Stimulated activated memory B cell treated with anti-CD40 and anti-IgM and Interleukin-4, amounts not matched to agents 10 μg/mL and 1 μg/mL and 100 μg/mL, for 72 hours (primary cell): ENCODE measurements at regions not wholly inside any gene's neighbourhood (a gene's known extent, or its start where the extent isn't known, plus 50 kb on each side); places are given as distances from the start of the nearest gene placed in this dataset.

ENCODE experiments used
- ATAC-seq: fragments of 150-1000 bp; cut with Tn5 transposase; 2 replicates; pipeline ENCODE4 v1.10.0; 2021
- H3K27ac Mint-ChIP-seq: one replicate; pipeline ENCODE4 v1.8.0; 2022; ENCODE audit warnings: mild to moderate bottlenecking, mixed read lengths
- H3K27me3 Mint-ChIP-seq: one replicate; pipeline ENCODE4 v1.8.0; 2022; ENCODE audit warnings: mixed read lengths
- H3K36me3 Mint-ChIP-seq: one replicate; pipeline ENCODE4 v1.8.0; 2022; ENCODE audit warnings: mixed read lengths
- H3K4me1 Mint-ChIP-seq: one replicate; pipeline ENCODE4 v1.8.0; 2022; ENCODE audit warnings: mixed read lengths
- H3K4me3 Mint-ChIP-seq: one replicate; pipeline ENCODE4 v1.8.0; 2022; ENCODE audit warnings: mild to moderate bottlenecking, moderate library complexity, mixed read lengths
- H3K9me3 Mint-ChIP-seq: one replicate; pipeline ENCODE4 v1.8.0; 2022; ENCODE audit warnings: mixed read lengths

DNA sequence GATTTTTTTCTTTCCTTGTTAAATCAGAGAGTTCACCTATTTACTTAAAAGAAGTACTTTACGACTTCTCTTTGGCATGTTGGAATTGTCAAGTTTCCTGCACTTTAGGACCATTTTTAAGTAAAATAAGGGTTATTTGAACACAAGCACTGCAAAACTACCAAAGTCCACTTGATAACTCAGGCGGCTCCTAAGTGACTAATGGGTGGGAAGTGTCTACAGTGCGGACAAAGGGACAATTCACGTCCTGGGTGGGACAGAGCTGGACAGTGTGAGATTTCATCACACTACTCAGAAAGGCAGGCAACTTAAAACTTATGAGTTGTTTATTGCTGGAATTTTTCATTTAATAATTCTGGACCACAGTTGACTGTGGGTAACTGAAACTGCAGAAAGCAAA is 590.2 kb upstream of the UBE2E2 start:
- no peak for ATAC-seq
- no peaks in the 10 kb centered on the region for H3K27me3 Mint-ChIP-seq
- no peaks in the 10 kb centered on the region for H3K4me1 Mint-ChIP-seq
- H3K36me3 Mint-ChIP-seq = no peaks in the 10 kb centered on the region
- no peak overlapping the region for H3K27ac Mint-ChIP-seq
- H3K4me3 Mint-ChIP-seq = no peak overlapping the region
- H3K9me3 Mint-ChIP-seq = no peaks in the 10 kb centered on the region

DNA sequence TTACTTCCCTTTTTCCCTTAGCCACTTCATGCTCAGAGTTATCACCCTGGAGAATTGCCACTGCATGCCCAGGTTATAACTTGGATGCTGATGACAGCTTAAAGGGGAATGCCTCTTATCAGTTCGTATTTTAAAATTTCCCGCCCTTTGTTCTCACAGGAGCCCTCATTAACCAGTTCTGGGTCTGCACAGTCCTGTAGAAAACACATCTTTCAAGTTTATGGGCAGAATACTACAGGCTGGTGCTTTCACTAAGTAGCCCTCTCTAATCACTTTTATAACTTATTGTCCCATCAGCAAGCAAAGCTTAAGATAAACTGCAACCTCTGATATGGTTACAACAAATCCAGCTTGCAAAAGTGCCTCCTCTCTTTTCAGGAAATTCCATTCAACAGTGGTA is 587.3 kb upstream of the UBE2E2 start:
- H3K27me3 Mint-ChIP-seq = no peaks in the 10 kb centered on the region
- H3K36me3 Mint-ChIP-seq = no peaks in the 10 kb centered on the region
- no peak for ATAC-seq

DNA sequence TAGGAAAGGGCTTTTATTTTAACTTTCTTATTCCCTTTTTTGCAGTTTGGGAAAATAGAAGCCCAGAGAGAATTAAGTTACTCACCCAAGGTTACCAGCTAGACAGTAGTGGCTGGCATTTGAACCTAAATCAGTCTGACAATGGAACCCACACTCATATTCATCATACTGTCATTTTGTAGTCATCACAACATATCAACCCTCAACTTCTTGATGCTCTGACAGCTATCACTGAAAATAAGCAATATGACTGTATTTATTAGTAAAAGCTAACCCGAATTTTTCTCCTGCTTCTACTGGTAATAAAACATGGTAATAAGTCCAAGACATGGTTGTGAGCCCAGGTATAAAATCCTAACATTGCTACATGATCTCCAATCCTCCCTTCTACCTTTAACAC is 585.8 kb upstream of the UBE2E2 start:
- H3K9me3 Mint-ChIP-seq = no peaks in the 10 kb centered on the region
- H3K36me3 Mint-ChIP-seq = no peaks in the 10 kb centered on the region
- no peaks in the 10 kb centered on the region for H3K27me3 Mint-ChIP-seq
- no peaks in the 10 kb centered on the region for H3K4me1 Mint-ChIP-seq
- H3K4me3 Mint-ChIP-seq = no peak overlapping the region
- no peak overlapping the region for H3K27ac Mint-ChIP-seq
- ATAC-seq = no peak

More for the DNA sequence above, 587.3 kb upstream of the UBE2E2 start:
- Mint-ChIP-seq H3K9me3 (no peaks in the 10 kb centered on the region), H3K4me3 (no peak overlapping the region), H3K27ac (no peak overlapping the region), H3K4me1 (no peaks in the 10 kb centered on the region)

DNA sequence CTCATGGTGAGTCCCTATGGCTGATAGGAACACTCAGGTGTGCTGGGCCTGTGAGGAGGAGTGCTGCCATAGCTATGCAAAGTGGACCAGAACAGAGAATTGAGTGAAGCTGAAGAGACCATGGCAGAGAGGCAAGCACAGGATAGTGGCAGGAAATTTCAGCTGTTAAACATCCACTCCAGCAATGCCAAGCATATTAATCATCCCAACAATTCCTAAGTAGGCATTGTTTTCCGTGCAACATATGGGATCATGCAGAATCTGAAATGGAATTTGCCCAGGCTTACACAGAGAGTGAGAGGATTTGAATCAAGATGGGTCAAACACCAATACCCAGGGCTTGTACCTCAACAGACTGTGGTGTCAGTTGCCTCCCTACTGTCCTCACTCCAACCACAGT is 582.6 kb upstream of the UBE2E2 start:
- Mint-ChIP-seq H3K36me3 (no peaks in the 10 kb centered on the region), H3K4me1 (no peaks in the 10 kb centered on the region), H3K27me3 (no peaks in the 10 kb centered on the region), H3K4me3 (no peak overlapping the region), H3K9me3 (peaks cover 3% of the 10 kb centered on the region), H3K27ac (no peak overlapping the region)
- ATAC-seq = no peak

DNA sequence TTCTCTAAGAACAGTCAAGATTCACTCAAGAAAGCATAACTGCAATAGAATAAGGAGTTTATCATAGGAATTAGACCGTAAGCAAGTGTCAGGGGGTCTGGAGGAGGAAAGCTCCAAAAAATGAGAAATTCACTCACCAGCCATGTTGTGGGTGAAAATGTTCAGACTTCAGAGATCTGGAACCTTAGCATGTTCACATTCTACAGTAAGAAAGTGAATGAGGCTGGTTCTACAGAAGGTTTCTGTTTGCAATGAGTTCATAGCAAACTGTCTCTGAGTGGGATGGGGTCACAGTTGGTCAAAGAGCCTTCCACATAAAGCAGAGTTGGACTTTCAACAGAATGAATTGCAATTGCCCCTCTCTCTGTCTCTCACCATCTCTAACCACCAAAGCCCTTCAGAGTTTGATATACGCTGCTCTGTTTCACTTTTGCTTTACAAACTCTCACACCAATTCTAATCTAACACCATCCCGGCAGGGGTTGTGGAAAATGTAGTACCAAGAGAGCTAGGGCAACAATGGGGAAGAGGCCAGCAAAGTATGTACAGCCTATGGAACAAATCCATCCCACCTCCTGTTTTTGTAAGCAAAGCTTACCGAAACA is 581.8 kb upstream of the UBE2E2 start:
- H3K4me3 Mint-ChIP-seq = no peak overlapping the region
- H3K27ac Mint-ChIP-seq = no peak overlapping the region
- H3K4me1 Mint-ChIP-seq = no peaks in the 10 kb centered on the region
- no peaks in the 10 kb centered on the region for H3K27me3 Mint-ChIP-seq
- ATAC-seq = no peak
- peaks cover 3% of the 10 kb centered on the region for H3K9me3 Mint-ChIP-seq
- H3K36me3 Mint-ChIP-seq = no peaks in the 10 kb centered on the region

DNA sequence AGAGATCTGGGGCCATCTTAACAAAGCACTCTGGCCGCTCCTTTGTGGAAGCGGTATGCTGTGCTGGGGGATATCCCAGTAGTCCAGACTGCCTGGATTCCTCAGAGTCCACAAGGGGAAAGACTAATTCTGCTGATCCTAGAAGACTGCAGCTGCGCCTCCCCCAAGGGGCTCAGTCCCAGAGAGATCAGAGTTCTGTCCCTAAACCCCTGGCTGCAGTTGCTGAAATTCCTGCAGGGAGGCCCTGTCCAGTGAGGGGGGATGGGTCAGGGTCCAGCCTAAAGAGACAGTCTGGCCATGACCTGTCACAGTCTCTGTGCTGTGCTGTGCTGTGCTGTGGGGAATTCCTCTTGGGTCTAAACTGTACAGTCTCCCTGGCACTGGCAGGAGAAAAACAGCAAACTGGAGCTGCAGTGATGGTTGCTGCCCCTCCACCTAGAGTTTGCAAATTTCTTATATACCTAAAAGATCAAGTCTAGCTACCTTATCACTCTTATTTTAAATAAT is 575.1 kb upstream of the UBE2E2 start:
- Mint-ChIP-seq H3K4me3 (no peak overlapping the region), H3K36me3 (no peaks in the 10 kb centered on the region), H3K9me3 (peaks cover 8% of the 10 kb centered on the region), H3K27ac (no peak overlapping the region), H3K4me1 (no peaks in the 10 kb centered on the region), H3K27me3 (no peaks in the 10 kb centered on the region)
- ATAC-seq = no peak

DNA sequence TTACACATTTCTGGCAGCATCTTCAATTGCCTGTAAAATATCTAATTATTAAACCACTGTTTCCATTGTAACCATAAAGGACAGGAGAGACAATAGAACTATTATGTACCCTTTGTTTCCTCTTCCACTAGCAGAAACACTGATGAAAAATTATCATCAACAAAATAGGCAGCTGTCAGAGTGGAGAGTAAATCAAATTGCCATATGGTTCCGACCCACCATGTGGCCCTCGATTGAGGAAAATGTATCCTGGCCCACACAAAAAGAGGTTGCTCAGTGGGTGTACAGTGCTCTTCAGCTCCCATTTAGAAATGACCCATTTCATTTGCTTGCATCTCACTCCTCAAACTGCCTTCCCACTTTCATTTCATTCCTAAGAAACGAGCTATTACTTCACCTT is 570.6 kb upstream of the UBE2E2 start:
- Mint-ChIP-seq H3K9me3 (peaks cover 5% of the 10 kb centered on the region), H3K4me3 (no peak overlapping the region), H3K4me1 (no peaks in the 10 kb centered on the region), H3K27ac (no peak overlapping the region), H3K27me3 (no peaks in the 10 kb centered on the region), H3K36me3 (no peaks in the 10 kb centered on the region)
- no peak for ATAC-seq

DNA sequence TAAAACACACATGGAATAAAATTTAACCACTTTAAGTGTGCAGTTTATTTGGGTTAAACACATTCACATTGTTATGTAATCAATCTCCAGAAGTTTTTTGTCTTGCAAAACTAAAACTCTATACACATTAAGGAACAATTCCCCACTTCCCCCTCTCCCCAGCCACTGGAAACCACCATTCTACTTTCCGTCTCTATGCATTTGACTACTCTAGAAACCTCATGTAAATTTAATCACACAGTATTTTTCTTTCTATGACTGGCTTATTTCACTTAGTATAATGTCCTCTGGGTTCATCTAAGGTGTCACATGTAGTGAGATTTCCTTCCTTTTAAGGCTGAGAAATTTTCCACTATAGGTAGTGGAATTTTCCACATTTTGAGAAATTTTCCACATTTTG is 568.7 kb upstream of the UBE2E2 start:
- no peak overlapping the region for H3K4me3 Mint-ChIP-seq
- H3K4me1 Mint-ChIP-seq = no peaks in the 10 kb centered on the region
- no peak for ATAC-seq
- H3K36me3 Mint-ChIP-seq = no peaks in the 10 kb centered on the region
- H3K9me3 Mint-ChIP-seq = peaks cover 12% of the 10 kb centered on the region
- H3K27me3 Mint-ChIP-seq = no peaks in the 10 kb centered on the region
- no peak overlapping the region for H3K27ac Mint-ChIP-seq

DNA sequence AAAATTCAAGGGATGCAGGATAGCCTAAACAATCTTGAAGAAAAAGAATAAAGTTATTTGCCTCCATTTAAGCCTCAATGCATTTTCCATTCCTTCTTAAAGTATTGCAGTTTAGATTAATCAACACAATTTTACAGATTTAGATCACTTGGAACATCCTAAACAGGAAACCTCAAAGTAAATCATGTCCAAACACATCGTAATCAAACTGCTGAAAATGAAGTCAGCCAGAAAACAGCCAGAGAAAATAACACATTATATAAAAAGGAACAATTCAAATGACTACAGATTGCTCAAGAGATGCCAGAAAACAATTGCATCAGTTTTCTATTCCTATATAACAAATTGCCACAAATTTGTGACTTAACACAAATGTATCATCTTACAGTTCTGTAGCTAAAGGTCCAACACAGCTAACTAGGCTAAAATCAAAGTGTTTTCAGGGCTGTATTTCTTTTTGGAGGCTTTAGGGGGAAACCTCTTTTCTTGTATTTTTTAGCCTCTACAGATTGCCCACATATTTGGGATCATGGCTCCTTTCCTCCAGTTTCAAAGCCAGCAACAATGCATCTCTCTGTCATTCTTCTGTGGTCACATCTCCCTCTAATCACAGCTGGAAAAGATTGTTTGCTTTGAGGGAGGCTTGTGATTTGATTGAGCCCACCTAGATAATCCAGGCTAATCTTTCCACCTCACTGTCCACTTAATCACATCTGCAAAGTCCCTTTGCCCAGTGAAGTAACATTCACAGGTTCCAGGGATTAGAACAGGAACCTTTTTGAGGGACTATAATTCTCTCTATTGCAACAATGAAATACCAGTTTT is 543.3 kb upstream of the UBE2E2 start:
- ATAC-seq = no peak
- Mint-ChIP-seq H3K4me3 (no peak overlapping the region), H3K27ac (no peak overlapping the region), H3K4me1 (no peaks in the 10 kb centered on the region), H3K36me3 (no peaks in the 10 kb centered on the region), H3K27me3 (no peaks in the 10 kb centered on the region), H3K9me3 (peaks cover 5% of the 10 kb centered on the region)

DNA sequence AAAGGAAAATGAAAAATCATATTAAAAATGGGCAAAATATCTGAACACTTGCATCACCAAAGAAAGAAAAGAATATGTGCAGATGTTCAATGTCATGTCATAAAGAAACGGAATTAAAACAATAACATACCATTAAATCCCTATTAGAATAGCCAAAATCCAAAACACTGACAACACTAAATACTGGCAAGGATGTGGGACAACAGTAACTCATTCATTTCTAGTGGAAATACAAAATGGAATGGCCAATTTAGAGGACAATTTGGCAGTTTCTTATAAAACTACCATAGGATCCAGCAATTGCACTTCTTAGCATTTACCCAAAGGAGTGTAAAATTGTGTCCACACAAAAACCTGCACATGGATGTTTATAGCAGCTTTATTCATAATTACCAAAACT is 542.5 kb upstream of the UBE2E2 start:
- Mint-ChIP-seq H3K4me1 (no peaks in the 10 kb centered on the region), H3K36me3 (no peaks in the 10 kb centered on the region)

DNA sequence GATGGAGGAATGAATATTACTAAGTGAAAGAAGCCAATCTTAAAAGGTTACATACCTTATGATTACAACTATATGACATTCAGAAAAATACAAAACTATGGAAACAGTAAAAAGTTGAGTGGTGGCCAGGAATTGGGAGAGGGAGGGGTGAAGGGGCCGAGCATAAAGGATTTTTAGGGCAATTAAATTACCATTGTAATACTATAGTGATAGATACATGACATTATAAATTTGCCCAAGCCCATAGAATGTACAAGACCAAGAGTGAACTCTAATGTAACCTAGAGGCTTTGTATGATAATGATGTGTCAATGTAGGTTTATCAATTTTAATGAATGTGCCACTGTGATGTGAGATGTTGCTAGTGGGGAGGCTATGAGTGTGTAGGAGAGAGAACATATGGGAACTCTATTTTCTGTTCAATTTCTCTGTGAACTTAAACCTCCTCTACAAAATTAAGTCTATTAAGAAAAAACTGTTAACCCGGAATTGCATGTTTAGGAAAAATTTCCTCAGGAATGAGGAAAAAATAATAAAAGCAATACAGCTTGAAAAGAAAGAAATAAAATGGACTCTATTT is 541.9 kb upstream of the UBE2E2 start:
- H3K36me3 Mint-ChIP-seq = no peaks in the 10 kb centered on the region
- ATAC-seq = no peak
- H3K27me3 Mint-ChIP-seq = no peaks in the 10 kb centered on the region
- no peak overlapping the region for H3K4me3 Mint-ChIP-seq
- H3K27ac Mint-ChIP-seq = no peak overlapping the region
- H3K9me3 Mint-ChIP-seq = peaks cover 2% of the 10 kb centered on the region
- no peaks in the 10 kb centered on the region for H3K4me1 Mint-ChIP-seq

More for the DNA sequence above, 542.5 kb upstream of the UBE2E2 start:
- Mint-ChIP-seq H3K4me3 (no peak overlapping the region), H3K27ac (no peak overlapping the region), H3K9me3 (peaks cover 5% of the 10 kb centered on the region), H3K27me3 (no peaks in the 10 kb centered on the region)
- ATAC-seq = no peak

DNA sequence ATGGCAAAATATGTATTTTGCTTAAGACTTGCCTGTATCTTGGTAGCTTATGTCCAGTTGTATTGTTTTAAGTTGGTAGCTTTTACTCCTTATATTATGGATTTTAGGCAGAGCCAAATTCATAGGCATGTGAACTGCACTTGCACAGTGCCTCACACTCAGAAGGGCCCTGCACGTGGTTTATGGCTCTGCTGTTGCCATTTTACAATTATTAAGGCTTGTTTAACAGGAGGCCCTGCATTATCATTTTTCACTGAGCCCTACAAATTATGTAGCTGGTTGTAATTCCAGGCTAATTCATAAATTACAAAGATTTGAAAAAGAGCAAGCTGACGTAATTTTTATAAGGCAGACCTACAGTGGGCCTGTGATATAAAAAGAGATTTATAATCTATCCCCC is 537.6 kb upstream of the UBE2E2 start:
- no peak for ATAC-seq
- H3K36me3 Mint-ChIP-seq = no peaks in the 10 kb centered on the region
- H3K27ac Mint-ChIP-seq = no peak overlapping the region
- no peak overlapping the region for H3K4me3 Mint-ChIP-seq
- H3K27me3 Mint-ChIP-seq = no peaks in the 10 kb centered on the region
- H3K4me1 Mint-ChIP-seq = no peaks in the 10 kb centered on the region
- peaks cover 2% of the 10 kb centered on the region for H3K9me3 Mint-ChIP-seq

DNA sequence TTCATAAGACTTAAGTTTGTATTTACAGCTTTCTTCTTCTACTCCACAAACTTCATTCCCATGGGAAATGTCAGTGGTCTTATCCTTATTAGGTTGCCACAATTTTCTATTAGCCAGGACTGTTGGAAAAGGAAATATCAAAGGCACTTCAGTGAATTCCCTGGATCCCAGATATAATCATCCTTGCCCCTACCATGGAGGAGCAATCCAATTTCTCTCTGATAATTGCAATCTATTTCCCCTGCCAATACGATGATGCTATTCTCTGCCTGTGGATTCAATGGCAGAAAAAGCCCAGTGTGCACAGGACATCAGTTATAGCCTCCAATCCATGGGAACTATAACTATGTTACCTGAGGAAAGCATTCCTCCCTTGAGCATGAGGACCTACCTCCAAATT is 536.4 kb upstream of the UBE2E2 start:
- ATAC-seq = no peak
- Mint-ChIP-seq H3K4me3 (no peak overlapping the region), H3K27ac (no peak overlapping the region), H3K27me3 (no peaks in the 10 kb centered on the region), H3K9me3 (peaks cover 2% of the 10 kb centered on the region), H3K4me1 (no peaks in the 10 kb centered on the region), H3K36me3 (no peaks in the 10 kb centered on the region)

DNA sequence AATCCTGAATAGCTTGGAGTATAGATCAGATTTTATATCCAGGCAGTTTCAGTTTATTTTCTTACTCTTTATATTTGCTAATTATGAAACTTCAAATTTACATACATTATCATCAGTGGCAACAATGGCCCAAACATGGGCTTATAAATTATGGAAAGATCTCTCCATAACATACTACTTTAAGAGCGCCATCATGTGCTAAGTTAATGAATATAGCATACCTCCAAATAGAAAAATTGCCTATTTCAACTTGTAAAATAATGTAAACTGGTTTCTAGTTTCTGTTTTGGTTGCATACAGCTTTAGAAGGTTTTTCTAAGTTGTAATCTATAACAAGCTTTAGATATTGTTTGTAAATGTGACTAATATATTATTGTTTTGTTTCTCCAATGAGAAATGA is 531.3 kb upstream of the UBE2E2 start:
- ATAC-seq = no peak
- Mint-ChIP-seq H3K4me3 (no peak overlapping the region), H3K4me1 (no peaks in the 10 kb centered on the region), H3K36me3 (no peaks in the 10 kb centered on the region), H3K9me3 (no peaks in the 10 kb centered on the region), H3K27ac (no peak overlapping the region), H3K27me3 (no peaks in the 10 kb centered on the region)

DNA sequence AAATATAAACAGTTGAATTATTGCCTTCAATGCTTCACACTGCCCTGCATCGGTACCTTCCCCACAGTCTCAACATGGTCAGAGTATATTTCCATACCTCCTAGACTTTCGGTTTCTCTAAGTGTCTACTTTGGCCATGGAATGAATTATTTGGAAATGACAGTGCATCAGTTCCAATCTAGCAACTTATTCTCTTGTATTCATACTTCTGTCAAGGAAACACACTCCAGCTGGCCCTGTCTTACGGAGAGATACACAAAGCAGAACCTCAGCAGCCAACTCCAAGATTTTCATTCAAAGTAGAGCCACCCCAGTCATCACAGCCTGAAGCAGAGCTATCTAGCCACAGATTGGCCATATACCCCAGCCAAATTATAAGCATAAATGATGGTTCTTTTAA is 518.4 kb upstream of the UBE2E2 start:
- no peaks in the 10 kb centered on the region for H3K36me3 Mint-ChIP-seq
- H3K4me3 Mint-ChIP-seq = no peak overlapping the region
- no peak overlapping the region for H3K27ac Mint-ChIP-seq
- peaks cover 10% of the 10 kb centered on the region for H3K9me3 Mint-ChIP-seq
- no peaks in the 10 kb centered on the region for H3K4me1 Mint-ChIP-seq
- ATAC-seq = no peak
- no peaks in the 10 kb centered on the region for H3K27me3 Mint-ChIP-seq

DNA sequence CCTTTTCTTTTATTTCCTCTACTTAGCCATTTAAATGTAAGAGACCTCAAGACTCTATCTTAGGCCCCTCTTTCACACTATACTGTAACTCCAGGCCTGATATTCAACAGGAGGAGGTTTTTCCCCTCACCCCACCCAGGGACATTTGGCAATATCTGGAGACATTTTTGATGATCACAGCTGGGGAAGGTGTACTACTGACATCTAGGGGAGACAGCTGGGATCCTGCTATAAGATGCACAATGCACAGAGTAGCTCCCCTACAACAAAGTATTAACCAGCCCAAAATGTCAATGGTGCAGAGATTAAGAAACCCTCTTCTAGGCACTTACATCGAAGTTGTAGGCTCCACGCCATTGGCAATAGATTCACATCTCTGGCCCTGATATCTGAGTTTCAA is 517.5 kb upstream of the UBE2E2 start:
- no peak overlapping the region for H3K4me3 Mint-ChIP-seq
- no peak for ATAC-seq
- H3K9me3 Mint-ChIP-seq = peaks cover 8% of the 10 kb centered on the region
- no peak overlapping the region for H3K27ac Mint-ChIP-seq
- no peaks in the 10 kb centered on the region for H3K4me1 Mint-ChIP-seq
- H3K27me3 Mint-ChIP-seq = no peaks in the 10 kb centered on the region
- no peaks in the 10 kb centered on the region for H3K36me3 Mint-ChIP-seq
